Calu3 (cell line): ENCODE measurements at regions not wholly inside any gene's neighbourhood (a gene's known extent, or its start where the extent isn't known, plus 50 kb on each side); places are given as distances from the start of the nearest gene placed in this dataset.

Experiments used
- BruUV-seq: library from RNA; stranded (reverse); fragments of 400-500 nt; replicated peaks from 2 replicates; lab custom pipeline; 2021; lab: Mats Ljungman, UMichigan
- CTCF ChIA-PET: fragments of 300-600 bp; sonication (Branson Sonifier 250); formaldehyde crosslinking; loops from one replicate; lab custom pipeline; 2022; ENCODE audit warnings: antibody characterized with exemption; lab: Charles Lee
- DNase-seq: peaks from one replicate; pipeline ENCODE4 v3.0.0; 2022
- H3K27ac Mint-ChIP-seq: one replicate; pipeline ENCODE4 v1.8.0; 2022; ENCODE audit warnings: mixed read lengths; ENCODE audit not compliant: unreplicated experiment
- H3K27me3 Mint-ChIP-seq: one replicate; pipeline ENCODE4 v1.8.0; 2022; ENCODE audit warnings: mixed read lengths; ENCODE audit not compliant: unreplicated experiment
- H3K36me3 Mint-ChIP-seq: one replicate; pipeline ENCODE4 v1.8.0; 2022; ENCODE audit warnings: mild to moderate bottlenecking, moderate library complexity, mixed read lengths; ENCODE audit not compliant: insufficient read depth, unreplicated experiment
- H3K4me1 Mint-ChIP-seq: one replicate; pipeline ENCODE4 v1.8.0; 2022; ENCODE audit warnings: mild to moderate bottlenecking, low read depth, mixed read lengths; ENCODE audit not compliant: unreplicated experiment
- H3K4me3 Mint-ChIP-seq: one replicate; pipeline ENCODE4 v1.8.0; 2022; ENCODE audit warnings: mild to moderate bottlenecking, low read depth, moderate library complexity, mixed read lengths; ENCODE audit not compliant: unreplicated experiment
- H3K9me3 Mint-ChIP-seq: one replicate; pipeline ENCODE4 v1.8.0; 2022; ENCODE audit warnings: low read depth, mixed read lengths; ENCODE audit not compliant: unreplicated experiment
- CTCF ChIP-seq: fragments of 200-600 bp; IDR thresholded peaks from one replicate; pipeline ENCODE4 v1.8.0; 2022; ENCODE audit warnings: antibody characterized with exemption; ENCODE audit not compliant: unreplicated experiment
- intact Hi-C: fragments of 100-400 bp; cut with micrococcal nuclease; formaldehyde crosslinking; loops from one replicate; pipeline ENCODE4 v1.10.0; 2022; ENCODE audit not compliant: unreplicated experiment

- H3K4me3 Mint-ChIP-seq: no peak overlapping the region
- no peaks in the 10 kb centered on the region for H3K4me1 Mint-ChIP-seq
- intact Hi-C loops: no loop called here
- no peak overlapping the region for H3K27ac Mint-ChIP-seq
- no peaks in the 10 kb centered on the region for H3K27me3 Mint-ChIP-seq
- CTCF ChIA-PET: no interaction called here
- no TSS peak for BruUV-seq
- no peak for TF ChIP-seq CTCF
- no peaks in the 10 kb centered on the region for H3K9me3 Mint-ChIP-seq
- DNase-seq: no peak
- H3K36me3 Mint-ChIP-seq: no peaks in the 10 kb centered on the region
These were observed 204.7 kb upstream of the GOT2 start for GRCh38 chr16:58938811-58939210.

GRCh38 chr16:58937661-58938060 is 203.5 kb upstream of the GOT2 start:
- no peak for TF ChIP-seq CTCF
- no peaks in the 10 kb centered on the region for H3K27me3 Mint-ChIP-seq

GRCh38 chr16:58933186-58933585 is 199.1 kb upstream of the GOT2 start:
- H3K36me3 Mint-ChIP-seq: no peaks in the 10 kb centered on the region
- no peak for TF ChIP-seq CTCF
- no peak overlapping the region for H3K27ac Mint-ChIP-seq
- DNase-seq: no peak
- BruUV-seq: no TSS peak
- H3K9me3 Mint-ChIP-seq: peaks cover 3% of the 10 kb centered on the region
- H3K4me1 Mint-ChIP-seq: no peaks in the 10 kb centered on the region
- H3K27me3 Mint-ChIP-seq: no peaks in the 10 kb centered on the region
- H3K4me3 Mint-ChIP-seq: no peak overlapping the region
- CTCF ChIA-PET: interaction anchor here (0.5 kb wide), 1 partner anchor 469 kb away, joined by 3 read pairs; no protein-coding TSS in a partner anchor
- intact Hi-C loops: no loop called here

More at GRCh38 chr16:58937661-58938060, 203.5 kb upstream of the GOT2 start:
- DNase-seq: no peak
- CTCF ChIA-PET: no interaction called here
- no peak overlapping the region for H3K4me3 Mint-ChIP-seq
- peaks cover 3% of the 10 kb centered on the region for H3K9me3 Mint-ChIP-seq
- no peaks in the 10 kb centered on the region for H3K36me3 Mint-ChIP-seq
- H3K4me1 Mint-ChIP-seq: no peaks in the 10 kb centered on the region
- H3K27ac Mint-ChIP-seq: no peak overlapping the region
- intact Hi-C loops: no loop called here
- BruUV-seq: no TSS peak

- H3K4me1 Mint-ChIP-seq: no peaks in the 10 kb centered on the region
- BruUV-seq: no TSS peak
- intact Hi-C loops: no loop called here
- DNase-seq: no peak
- H3K9me3 Mint-ChIP-seq: peaks cover 3% of the 10 kb centered on the region
- no peaks in the 10 kb centered on the region for H3K36me3 Mint-ChIP-seq
- no peak for TF ChIP-seq CTCF
- CTCF ChIA-PET: no interaction called here
- no peak overlapping the region for H3K4me3 Mint-ChIP-seq
- H3K27ac Mint-ChIP-seq: no peak overlapping the region
- H3K27me3 Mint-ChIP-seq: no peaks in the 10 kb centered on the region
These were observed 197.3 kb upstream of the GOT2 start for GRCh38 chr16:58931436-58931835.
